Superior temporal gyrus (tissue), 1 donor: ENCODE measurements at regions not wholly inside any gene's neighbourhood (a gene's known extent, or its start where the extent isn't known, plus 50 kb on each side); places are given as distances from the start of the nearest gene placed in this dataset.

Experiments used
- DNase-seq: peaks from one replicate; pipeline ENCODE4 v3.0.0-alpha.2; 2016; ENCODE audit errors: extremely low spot score

GRCh38 chr11:70608568-70609470 is 210.5 kb downstream of the CTTN start:
- DNase-seq: no peak

- DNase-seq: no peak
Measured at GRCh38 chr11:70610566-70611565, 212.5 kb downstream of the CTTN start.

GRCh38 chr11:70611821-70612220 is 213.5 kb downstream of the CTTN start:
- DNase-seq: no peak

- DNase-seq: no peak
Measured at GRCh38 chr11:70612459-70613141, 214.3 kb downstream of the CTTN start.

- DNase-seq: no peak
Measured at GRCh38 chr11:70614034-70614681, 215.8 kb downstream of the CTTN start.

- DNase-seq: no peak
Measured at GRCh38 chr11:70615036-70615875, 216.9 kb downstream of the CTTN start.

GRCh38 chr11:70616317-70616716 is 218.0 kb downstream of the CTTN start:
- DNase-seq: no peak

- DNase-seq: peak; percentile 3
Measured at GRCh38 chr11:70616938-70617654, 218.8 kb downstream of the CTTN start.

GRCh38 chr11:70618431-70619101 is 220.2 kb downstream of the CTTN start:
- DNase-seq: peak; percentile 4

- no peak for DNase-seq
Measured at GRCh38 chr11:70619591-70619990, 221.3 kb downstream of the CTTN start.

- DNase-seq: no peak
Measured at GRCh38 chr11:70620510-70621184, 222.3 kb downstream of the CTTN start.

- DNase-seq: no peak
Measured at GRCh38 chr11:70621241-70621640, 222.9 kb downstream of the CTTN start.

- DNase-seq: no peak
Measured at GRCh38 chr11:70622091-70622490, 223.8 kb downstream of the CTTN start.

GRCh38 chr11:70623906-70624597 is 225.7 kb downstream of the CTTN start:
- DNase-seq: no peak

GRCh38 chr11:70624598-70624993 is 226.3 kb downstream of the CTTN start:
- DNase-seq: no peak

- DNase-seq: no peak
Measured at GRCh38 chr11:70625051-70625450, 226.7 kb downstream of the CTTN start.

GRCh38 chr11:70625582-70626518 is 227.5 kb downstream of the CTTN start:
- DNase-seq: peak; percentile 71
